Erythroblast (primary cell): ENCODE measurements at regions not wholly inside any gene's neighbourhood (a gene's known extent, or its start where the extent isn't known, plus 50 kb on each side); places are given as distances from the start of the nearest gene placed in this dataset.

Experiments used
- GATA1 ChIP-seq: IDR thresholded peaks from 2 replicates; pipeline ENCODE4 v1.6.1; 2011; ENCODE audit warnings: low read depth, mild to moderate bottlenecking, control low read depth, low read length, moderate library complexity
- POLR2A ChIP-seq: IDR thresholded peaks from 2 replicates; pipeline ENCODE4 v1.6.1; 2011; ENCODE audit warnings: mild to moderate bottlenecking, low read length

GRCh38 chr9:75814667-75815066, 75.8 kb upstream of the PCSK5 start:
- no peak for TF ChIP-seq POLR2A
- no peak for TF ChIP-seq GATA1
